ENCODE measurements at regions not wholly inside any gene's neighbourhood (a gene's known extent, or its start where the extent isn't known, plus 50 kb on each side); places are given as distances from the start of the nearest gene placed in this dataset.
"Not testable (repeated sequence)": the region's sequence is repeated elsewhere in the genome, so short reads cannot be mapped to it uniquely, and the experiment has no call there.

GRCh38 chr16:11418506-11418905, 73.2 kb downstream of the RMI2 start:
- Histone ChIP-seq H3K9me3 (ENCODE audit: control insufficient read depth, insufficient read depth, low read depth, low read length) (no peaks in the 10 kb centered on the region), H3K9ac (ENCODE audit: low read length) (no peak overlapping the region), H3K4me3 (ENCODE audit: low read depth, low read length) (no peak overlapping the region), H3K36me3 (ENCODE audit: control insufficient read depth, insufficient read depth, low read length) (no peaks in the 10 kb centered on the region), H3K27ac (ENCODE audit: low read depth, low read length) (no peak overlapping the region), H3K4me1 (ENCODE audit: control insufficient read depth, insufficient read depth, low read length) (no peaks in the 10 kb centered on the region), H3K27me3 (ENCODE audit: control insufficient read depth, insufficient read depth, low read length) (no peaks in the 10 kb centered on the region)

- H3K4me3 ChIP-seq (ENCODE audit: low read depth, low read length); H3K9ac ChIP-seq (ENCODE audit: low read length); H3K36me3 ChIP-seq (ENCODE audit: control insufficient read depth, insufficient read depth, low read length); H3K9me3 ChIP-seq (ENCODE audit: control insufficient read depth, insufficient read depth, low read depth, low read length); H3K27ac ChIP-seq (ENCODE audit: low read depth, low read length); H3K27me3 ChIP-seq (ENCODE audit: control insufficient read depth, insufficient read depth, low read length); H3K4me1 ChIP-seq (ENCODE audit: control insufficient read depth, insufficient read depth, low read length): not testable (repeated sequence)
Observed at GRCh38 chr16:11420067-11420466, 74.8 kb downstream of the RMI2 start.

- Histone ChIP-seq H3K4me3 (ENCODE audit: low read depth, low read length) (no peak overlapping the region), H3K4me1 (ENCODE audit: control insufficient read depth, insufficient read depth, low read length) (no peaks in the 10 kb centered on the region), H3K27me3 (ENCODE audit: control insufficient read depth, insufficient read depth, low read length) (no peaks in the 10 kb centered on the region), H3K27ac (ENCODE audit: low read depth, low read length) (no peak overlapping the region), H3K9ac (ENCODE audit: low read length) (no peak overlapping the region), H3K9me3 (ENCODE audit: control insufficient read depth, insufficient read depth, low read depth, low read length) (no peaks in the 10 kb centered on the region), H3K36me3 (ENCODE audit: control insufficient read depth, insufficient read depth, low read length) (no peaks in the 10 kb centered on the region)
Observed at GRCh38 chr16:11420895-11421294, 75.6 kb downstream of the RMI2 start.

- no peaks in the 10 kb centered on the region for H3K27me3 ChIP-seq (ENCODE audit: control insufficient read depth, insufficient read depth, low read length)
- no peak overlapping the region for H3K27ac ChIP-seq (ENCODE audit: low read depth, low read length)
- no peaks in the 10 kb centered on the region for H3K36me3 ChIP-seq (ENCODE audit: control insufficient read depth, insufficient read depth, low read length)
- no peak overlapping the region for H3K9ac ChIP-seq (ENCODE audit: low read length)
- peaks cover 3% of the 10 kb centered on the region; the same call in 1 of the 2 replicates for H3K4me1 ChIP-seq (ENCODE audit: control insufficient read depth, insufficient read depth, low read length)
- H3K4me3 ChIP-seq (ENCODE audit: low read depth, low read length): no peak overlapping the region
- no peaks in the 10 kb centered on the region for H3K9me3 ChIP-seq (ENCODE audit: control insufficient read depth, insufficient read depth, low read depth, low read length)
Observed at GRCh38 chr16:11422381-11423314, 77.4 kb downstream of the RMI2 start.

DNA sequence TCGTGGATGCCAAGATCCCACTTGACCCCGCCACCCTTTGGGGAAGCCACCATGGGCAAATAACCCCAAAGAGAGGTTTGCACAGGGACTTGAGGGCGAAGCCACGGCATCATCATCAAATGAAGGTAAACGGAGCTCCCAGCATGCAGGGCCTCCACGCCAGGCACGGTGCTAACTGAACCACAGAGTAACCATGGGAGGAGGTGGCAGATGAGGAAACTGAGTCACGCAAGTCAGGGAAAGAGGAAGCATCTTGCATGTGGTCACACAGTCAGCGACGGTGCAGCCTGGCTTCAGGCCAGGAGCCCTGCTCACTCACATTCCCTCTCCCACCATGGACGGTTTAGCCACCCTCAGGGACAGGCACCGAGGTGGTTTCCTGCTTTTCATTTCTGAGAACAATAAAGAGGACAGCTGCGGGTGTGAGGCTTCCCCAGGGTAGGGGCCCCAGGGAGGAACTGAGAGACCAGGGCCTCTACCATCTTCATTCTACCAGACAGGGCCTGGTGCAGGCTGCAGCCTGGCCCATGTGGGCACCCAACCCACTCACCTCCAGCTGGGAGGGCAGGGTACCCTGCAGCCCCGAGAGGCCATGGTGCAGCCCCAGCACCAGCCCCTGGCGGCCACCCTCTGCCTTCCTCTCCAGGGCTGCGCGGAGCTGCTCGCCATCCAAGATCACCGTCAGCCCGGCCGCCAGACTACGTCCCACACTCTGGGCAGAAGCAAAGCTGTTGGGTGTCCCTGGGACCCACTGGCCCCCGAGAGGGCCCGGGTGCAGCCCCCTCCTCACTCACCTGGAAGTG, 78.3 kb downstream of the RMI2 start:
- Histone ChIP-seq H3K27me3 (ENCODE audit: control insufficient read depth, insufficient read depth, low read length) (no peaks in the 10 kb centered on the region), H3K27ac (ENCODE audit: low read depth, low read length) (no peak overlapping the region), H3K4me1 (ENCODE audit: control insufficient read depth, insufficient read depth, low read length) (peaks cover 12% of the 10 kb centered on the region; the same call in 1 of the 2 replicates)

GRCh38 chr16:11424118-11424460, 78.8 kb downstream of the RMI2 start:
- no peaks in the 10 kb centered on the region for H3K27me3 ChIP-seq (ENCODE audit: control insufficient read depth, insufficient read depth, low read length)
- peaks cover 17% of the 10 kb centered on the region; the same call in 1 of the 2 replicates for H3K4me1 ChIP-seq (ENCODE audit: control insufficient read depth, insufficient read depth, low read length)
- H3K9ac ChIP-seq (ENCODE audit: low read length): no peak overlapping the region
- no peaks in the 10 kb centered on the region for H3K36me3 ChIP-seq (ENCODE audit: control insufficient read depth, insufficient read depth, low read length)
- H3K4me3 ChIP-seq (ENCODE audit: low read depth, low read length): no peak overlapping the region
- H3K27ac ChIP-seq (ENCODE audit: low read depth, low read length): no peak overlapping the region
- no peaks in the 10 kb centered on the region for H3K9me3 ChIP-seq (ENCODE audit: control insufficient read depth, insufficient read depth, low read depth, low read length)

More for the DNA sequence above, 78.3 kb downstream of the RMI2 start:
- Histone ChIP-seq H3K36me3 (ENCODE audit: control insufficient read depth, insufficient read depth, low read length) (no peaks in the 10 kb centered on the region), H3K9ac (ENCODE audit: low read length) (no peak overlapping the region), H3K4me3 (ENCODE audit: low read depth, low read length) (no peak overlapping the region), H3K9me3 (ENCODE audit: control insufficient read depth, insufficient read depth, low read depth, low read length) (no peaks in the 10 kb centered on the region)

- Histone ChIP-seq H3K27ac (ENCODE audit: low read depth, low read length) (no peak overlapping the region), H3K36me3 (ENCODE audit: control insufficient read depth, insufficient read depth, low read length) (no peaks in the 10 kb centered on the region), H3K27me3 (ENCODE audit: control insufficient read depth, insufficient read depth, low read length) (no peaks in the 10 kb centered on the region), H3K9me3 (ENCODE audit: control insufficient read depth, insufficient read depth, low read depth, low read length) (no peaks in the 10 kb centered on the region), H3K4me3 (ENCODE audit: low read depth, low read length) (no peak overlapping the region), H3K9ac (ENCODE audit: low read length) (no peak overlapping the region), H3K4me1 (ENCODE audit: control insufficient read depth, insufficient read depth, low read length) (peaks cover 17% of the 10 kb centered on the region; the same call in 1 of the 2 replicates)
Observed at GRCh38 chr16:11425140-11425539, 79.9 kb downstream of the RMI2 start.

GRCh38 chr16:11428623-11428953, 83.3 kb downstream of the RMI2 start:
- Histone ChIP-seq H3K27ac (ENCODE audit: low read depth, low read length) (no peak overlapping the region), H3K36me3 (ENCODE audit: control insufficient read depth, insufficient read depth, low read length) (no peaks in the 10 kb centered on the region), H3K4me1 (ENCODE audit: control insufficient read depth, insufficient read depth, low read length) (peaks cover 17% of the 10 kb centered on the region; the same call in 1 of the 2 replicates), H3K9me3 (ENCODE audit: control insufficient read depth, insufficient read depth, low read depth, low read length) (no peaks in the 10 kb centered on the region), H3K27me3 (ENCODE audit: control insufficient read depth, insufficient read depth, low read length) (no peaks in the 10 kb centered on the region), H3K4me3 (ENCODE audit: low read depth, low read length) (no peak overlapping the region), H3K9ac (ENCODE audit: low read length) (no peak overlapping the region)

DNA sequence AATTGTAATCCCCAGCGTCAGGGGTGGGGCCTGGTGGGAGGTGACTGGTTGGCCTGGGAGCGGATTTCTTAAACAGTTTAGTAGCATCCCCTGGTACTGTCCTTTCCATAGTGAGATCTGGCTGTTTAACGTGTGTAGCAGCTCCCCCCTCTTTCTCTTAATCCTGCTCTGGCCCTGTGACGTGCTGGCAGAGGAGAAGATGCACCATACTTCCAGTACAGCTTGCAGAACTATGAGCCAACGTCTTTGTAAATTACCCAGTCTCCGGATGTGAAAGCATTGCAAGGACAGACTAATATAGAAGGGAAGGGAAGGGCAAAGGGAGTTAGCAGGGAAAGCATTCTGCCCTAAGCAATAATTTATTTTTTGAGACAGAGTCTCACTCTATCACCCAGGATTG, 83.9 kb downstream of the RMI2 start:
- no peak overlapping the region for H3K4me3 ChIP-seq (ENCODE audit: low read depth, low read length)
- no peaks in the 10 kb centered on the region for H3K9me3 ChIP-seq (ENCODE audit: control insufficient read depth, insufficient read depth, low read depth, low read length)
- H3K4me1 ChIP-seq (ENCODE audit: control insufficient read depth, insufficient read depth, low read length): peaks cover 17% of the 10 kb centered on the region; the same call in 1 of the 2 replicates
- no peak overlapping the region for H3K9ac ChIP-seq (ENCODE audit: low read length)
- H3K36me3 ChIP-seq (ENCODE audit: control insufficient read depth, insufficient read depth, low read length): no peaks in the 10 kb centered on the region
- H3K27ac ChIP-seq (ENCODE audit: low read depth, low read length): no peak overlapping the region
- H3K27me3 ChIP-seq (ENCODE audit: control insufficient read depth, insufficient read depth, low read length): no peaks in the 10 kb centered on the region

- H3K9ac ChIP-seq (ENCODE audit: low read length): no peak overlapping the region
- no peaks in the 10 kb centered on the region for H3K27me3 ChIP-seq (ENCODE audit: control insufficient read depth, insufficient read depth, low read length)
- no peak overlapping the region for H3K27ac ChIP-seq (ENCODE audit: low read depth, low read length)
- H3K4me3 ChIP-seq (ENCODE audit: low read depth, low read length): no peak overlapping the region
- H3K4me1 ChIP-seq (ENCODE audit: control insufficient read depth, insufficient read depth, low read length): peaks cover 17% of the 10 kb centered on the region; the same call in 1 of the 2 replicates
- no peaks in the 10 kb centered on the region for H3K36me3 ChIP-seq (ENCODE audit: control insufficient read depth, insufficient read depth, low read length)
- no peaks in the 10 kb centered on the region for H3K9me3 ChIP-seq (ENCODE audit: control insufficient read depth, insufficient read depth, low read depth, low read length)
Observed at GRCh38 chr16:11429823-11430222, 84.6 kb downstream of the RMI2 start.
